ENCODE measurements at regions not wholly inside any gene's neighbourhood (a gene's known extent, or its start where the extent isn't known, plus 50 kb on each side); places are given as distances from the start of the nearest gene placed in this dataset.

DNA sequence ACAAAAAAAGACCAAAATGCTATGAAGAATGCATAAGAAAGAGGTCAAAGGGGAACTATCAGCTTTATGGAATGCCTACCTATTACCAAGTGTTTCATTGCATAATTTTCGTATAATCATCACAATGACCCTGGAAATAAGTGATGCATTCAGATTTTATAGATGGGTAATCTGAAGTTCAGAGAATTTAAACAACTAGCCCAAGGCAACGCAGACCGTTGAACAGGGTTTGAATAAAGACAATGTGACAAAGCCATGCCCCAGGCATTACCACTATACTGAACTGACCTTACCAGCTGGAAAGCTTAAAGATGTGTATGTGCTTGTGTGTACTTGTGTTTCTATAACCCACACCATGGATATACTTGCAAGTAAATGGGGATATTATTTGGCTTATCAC is 827.6 kb upstream of the ADGRL2 start:
- TF ChIP-seq EZH2 (IDR thresholded peaks at IDR 0.05; ENCODE audit: borderline replicate concordance, low read length) = no peak
- TF ChIP-seq, protein P1, sequence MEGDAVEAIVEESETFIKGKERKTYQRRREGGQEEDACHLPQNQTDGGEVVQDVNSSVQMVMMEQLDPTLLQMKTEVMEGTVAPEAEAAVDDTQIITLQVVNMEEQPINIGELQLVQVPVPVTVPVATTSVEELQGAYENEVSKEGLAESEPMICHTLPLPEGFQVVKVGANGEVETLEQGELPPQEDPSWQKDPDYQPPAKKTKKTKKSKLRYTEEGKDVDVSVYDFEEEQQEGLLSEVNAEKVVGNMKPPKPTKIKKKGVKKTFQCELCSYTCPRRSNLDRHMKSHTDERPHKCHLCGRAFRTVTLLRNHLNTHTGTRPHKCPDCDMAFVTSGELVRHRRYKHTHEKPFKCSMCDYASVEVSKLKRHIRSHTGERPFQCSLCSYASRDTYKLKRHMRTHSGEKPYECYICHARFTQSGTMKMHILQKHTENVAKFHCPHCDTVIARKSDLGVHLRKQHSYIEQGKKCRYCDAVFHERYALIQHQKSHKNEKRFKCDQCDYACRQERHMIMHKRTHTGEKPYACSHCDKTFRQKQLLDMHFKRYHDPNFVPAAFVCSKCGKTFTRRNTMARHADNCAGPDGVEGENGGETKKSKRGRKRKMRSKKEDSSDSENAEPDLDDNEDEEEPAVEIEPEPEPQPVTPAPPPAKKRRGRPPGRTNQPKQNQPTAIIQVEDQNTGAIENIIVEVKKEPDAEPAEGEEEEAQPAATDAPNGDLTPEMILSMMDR (IDR thresholded peaks at IDR 0.05; ENCODE audit: low read length) = no peak
